GM12872 (cell line): ENCODE measurements at regions not wholly inside any gene's neighbourhood (a gene's known extent, or its start where the extent isn't known, plus 50 kb on each side); places are given as distances from the start of the nearest gene placed in this dataset.
A peak's percentile ranks its signal among the peaks of the same experiment; 100 is the strongest.

Experiments used
- CTCF ChIP-seq: IDR thresholded peaks from 3 replicates; pipeline ENCODE4 v1.5.1; 2011; ENCODE audit warnings: low read depth, mild to moderate bottlenecking, low read length, moderate library complexity; ENCODE audit not compliant: insufficient read depth

GRCh38 chr1:66426239-66426853 is 107.6 kb upstream of the SGIP1 start:
- TF ChIP-seq CTCF = no peak

- no peak for TF ChIP-seq CTCF
Measured at GRCh38 chr1:66431999-66432398, 102.0 kb upstream of the SGIP1 start.

- no peak for TF ChIP-seq CTCF
Measured at GRCh38 chr1:66433611-66434010, 100.3 kb upstream of the SGIP1 start.

GRCh38 chr1:66434096-66434495 is 99.9 kb upstream of the SGIP1 start:
- no peak for TF ChIP-seq CTCF

- TF ChIP-seq CTCF = no peak
Measured at GRCh38 chr1:66435541-66435940, 98.4 kb upstream of the SGIP1 start.

GRCh38 chr1:66436378-66437135 is 97.4 kb upstream of the SGIP1 start:
- TF ChIP-seq CTCF = peak; percentile 63

GRCh38 chr1:66437136-66437401 is 96.9 kb upstream of the SGIP1 start:
- no peak for TF ChIP-seq CTCF
